KBM-7 (cell line): ENCODE measurements at regions not wholly inside any gene's neighbourhood (a gene's known extent, or its start where the extent isn't known, plus 50 kb on each side); places are given as distances from the start of the nearest gene placed in this dataset.
"Not testable (repeated sequence)": the region's sequence is repeated elsewhere in the genome, so short reads cannot be mapped to it uniquely, and the experiment has no call there.

Source experiments
- DNase-seq: peaks from one replicate; pipeline ENCODE4 v3.0.0-alpha.2; 2015
- in situ Hi-C: fragments of 300-500 bp; cut with MboI; formaldehyde crosslinking; loops from 2 replicates; pipeline ENCODE4 v1.14.3; 2020; ENCODE audit warnings: low sequenced_read_pairs, low pct_unique_long_range_greater_than_20kb, mixed read lengths

- in situ Hi-C loops: no loop called here
- peak; percentile 0 for DNase-seq
These were observed 1812.0 kb upstream of the CDH9 start for GRCh38 chr5:28850320-28850921.

- no peak for DNase-seq
- in situ Hi-C loops: no loop called here
These were observed 1792.7 kb upstream of the CDH9 start for GRCh38 chr5:28831042-28831441.

- no peak for DNase-seq
These were observed 1784.8 kb upstream of the CDH9 start for GRCh38 chr5:28823231-28823630.

GRCh38 chr5:28822071-28822470 is 1783.7 kb upstream of the CDH9 start:
- in situ Hi-C loops: no loop called here
- peak; percentile 8 for DNase-seq

More at GRCh38 chr5:28823231-28823630, 1784.8 kb upstream of the CDH9 start:
- in situ Hi-C loops: no loop called here

GRCh38 chr5:28810751-28811136 is 1772.4 kb upstream of the CDH9 start:
- DNase-seq: no peak
- in situ Hi-C loops: no loop called here

- no peak for DNase-seq
- in situ Hi-C loops: no loop called here
These were observed 1771.7 kb upstream of the CDH9 start for GRCh38 chr5:28809811-28810750.

GRCh38 chr5:28808967-28809810 is 1770.8 kb upstream of the CDH9 start:
- DNase-seq: no peak
- in situ Hi-C loops: no loop called here

- in situ Hi-C loops: no loop called here
- no peak for DNase-seq
These were observed 1768.9 kb upstream of the CDH9 start for GRCh38 chr5:28807195-28807729.

GRCh38 chr5:28799035-28799434 is 1760.6 kb upstream of the CDH9 start:
- in situ Hi-C loops, DNase-seq: not testable (repeated sequence)

- in situ Hi-C loops: no loop called here
- DNase-seq: no peak
These were observed 1750.6 kb upstream of the CDH9 start for GRCh38 chr5:28788954-28789353.

GRCh38 chr5:28780083-28780692 is 1741.8 kb upstream of the CDH9 start:
- in situ Hi-C loops: no loop called here
- no peak for DNase-seq

- no peak for DNase-seq
- in situ Hi-C loops: no loop called here
These were observed 1740.9 kb upstream of the CDH9 start for GRCh38 chr5:28779161-28779754.

- in situ Hi-C loops: no loop called here
- no peak for DNase-seq
These were observed 1731.9 kb upstream of the CDH9 start for GRCh38 chr5:28770307-28770706.

- in situ Hi-C loops: no loop called here
- DNase-seq: peak; percentile 28
These were observed 1728.3 kb upstream of the CDH9 start for GRCh38 chr5:28766565-28767158.

GRCh38 chr5:28751396-28751795 is 1713.0 kb upstream of the CDH9 start:
- in situ Hi-C loops: no loop called here
- no peak for DNase-seq

GRCh38 chr5:28750251-28750650 is 1711.9 kb upstream of the CDH9 start:
- in situ Hi-C loops: no loop called here
- no peak for DNase-seq

GRCh38 chr5:28748446-28748845 is 1710.1 kb upstream of the CDH9 start:
- in situ Hi-C loops: no loop called here
- DNase-seq: no peak

GRCh38 chr5:28743716-28744110 is 1705.3 kb upstream of the CDH9 start:
- in situ Hi-C loops: no loop called here
- no peak for DNase-seq
